ENCODE measurements at regions not wholly inside any gene's neighbourhood (a gene's known extent, or its start where the extent isn't known, plus 50 kb on each side); places are given as distances from the start of the nearest gene placed in this dataset.
"Not testable (repeated sequence)": the region's sequence is repeated elsewhere in the genome, so short reads cannot be mapped to it uniquely, and the experiment has no call there.

- in situ Hi-C loops (cut with MboI; ENCODE audit: low sequenced_read_pairs) = no loop called here
Measured at GRCh38 chr13:43946281-43946680, 66.6 kb downstream of the LACC1 start.

- in situ Hi-C loops (cut with MboI; ENCODE audit: low sequenced_read_pairs) = no loop called here
Measured at GRCh38 chr13:43947897-43948458, 68.3 kb downstream of the LACC1 start.

DNA sequence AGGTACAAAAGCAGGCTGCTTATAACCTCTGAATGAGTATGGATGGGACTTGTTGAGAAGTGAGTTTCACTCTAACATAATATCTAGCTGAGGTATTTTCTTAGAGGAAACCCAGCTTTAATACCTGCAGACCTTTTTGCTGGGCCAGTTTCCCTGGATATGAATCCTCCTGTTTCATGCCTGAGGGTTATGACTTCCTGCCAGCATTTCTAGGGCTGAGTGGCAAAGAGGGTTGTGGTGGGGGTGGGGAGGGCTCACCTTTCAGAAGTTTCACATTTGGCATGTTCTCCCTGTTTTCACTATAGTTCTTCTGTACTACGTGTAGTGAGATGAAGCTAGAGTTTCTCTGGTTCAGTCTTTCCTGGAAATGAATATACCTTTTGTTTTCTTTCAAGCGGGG is 73.7 kb downstream of the LACC1 start:
- in situ Hi-C loops (cut with MboI; ENCODE audit: low sequenced_read_pairs) = no loop called here

- in situ Hi-C loops (cut with MboI; ENCODE audit: low sequenced_read_pairs) = not testable (repeated sequence)
Measured at GRCh38 chr13:43956975-43957374, 77.3 kb downstream of the LACC1 start.

DNA sequence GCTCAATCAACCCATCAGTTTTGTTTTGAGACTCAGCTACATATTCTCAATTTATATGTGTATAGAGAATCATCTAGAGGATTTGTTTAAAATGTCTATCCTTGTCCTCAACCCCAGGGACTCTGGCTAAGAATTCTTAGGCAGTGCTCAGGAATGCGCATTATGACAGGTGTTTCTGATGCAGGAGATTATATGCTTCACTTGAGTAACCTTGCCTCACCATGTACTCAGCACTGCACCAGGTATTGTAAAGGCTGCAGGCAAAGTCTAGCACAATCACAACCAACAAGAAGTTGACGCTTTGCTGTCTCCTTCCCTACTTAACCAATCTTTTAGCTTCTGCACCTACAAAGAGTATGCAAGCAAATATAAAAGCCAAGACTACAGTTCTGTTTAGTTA is 79.6 kb downstream of the LACC1 start:
- in situ Hi-C loops (cut with MboI; ENCODE audit: low sequenced_read_pairs) = no loop called here

GRCh38 chr13:43961909-43962308 is 82.2 kb downstream of the LACC1 start:
- in situ Hi-C loops (cut with MboI; ENCODE audit: low sequenced_read_pairs) = no loop called here

- in situ Hi-C loops (cut with MboI; ENCODE audit: low sequenced_read_pairs) = no loop called here
Measured at GRCh38 chr13:43963726-43964125, 84.0 kb downstream of the LACC1 start.

DNA sequence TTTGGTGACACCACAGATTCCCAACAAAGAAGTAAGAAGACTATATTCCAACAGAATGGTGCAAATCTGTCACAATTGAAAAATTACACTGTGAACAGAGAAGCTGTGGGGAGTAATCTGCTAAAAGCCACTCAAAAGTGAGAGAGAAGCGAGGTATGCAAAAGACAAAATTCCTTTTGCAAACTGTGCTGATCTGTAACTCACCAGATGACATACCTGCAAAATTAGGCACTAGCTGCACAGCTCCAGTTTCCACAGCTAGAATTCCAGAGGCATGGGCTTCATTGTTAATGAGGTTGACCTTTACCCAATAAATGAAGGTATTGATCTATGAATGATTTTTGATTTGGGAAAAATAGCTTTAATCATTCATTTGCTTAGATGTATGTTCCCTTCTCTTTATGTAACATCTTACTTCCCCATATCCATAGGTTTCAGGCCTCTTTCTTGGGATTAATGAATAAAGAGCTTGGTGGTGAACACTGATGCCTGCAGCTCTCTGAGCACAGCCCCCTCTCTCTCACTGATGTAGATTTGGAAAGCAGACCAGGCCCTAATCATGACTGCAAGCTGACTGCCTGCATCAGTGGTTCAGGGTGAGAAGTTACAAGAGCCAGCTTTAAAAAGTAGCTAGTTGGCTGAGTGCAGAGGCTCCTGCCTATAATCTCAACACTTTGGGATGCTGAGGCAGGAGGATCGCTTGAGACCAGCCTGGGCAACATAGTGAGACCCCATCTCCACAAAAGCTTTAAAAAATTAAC is 85.2 kb downstream of the LACC1 start:
- in situ Hi-C loops (cut with MboI; ENCODE audit: low sequenced_read_pairs) = no loop called here

GRCh38 chr13:43965459-43965845 is 85.7 kb downstream of the LACC1 start:
- in situ Hi-C loops (cut with MboI; ENCODE audit: low sequenced_read_pairs) = no loop called here

- in situ Hi-C loops (cut with MboI; ENCODE audit: low sequenced_read_pairs) = not testable (repeated sequence)
Measured at GRCh38 chr13:43968251-43968942, 88.7 kb downstream of the LACC1 start.

DNA sequence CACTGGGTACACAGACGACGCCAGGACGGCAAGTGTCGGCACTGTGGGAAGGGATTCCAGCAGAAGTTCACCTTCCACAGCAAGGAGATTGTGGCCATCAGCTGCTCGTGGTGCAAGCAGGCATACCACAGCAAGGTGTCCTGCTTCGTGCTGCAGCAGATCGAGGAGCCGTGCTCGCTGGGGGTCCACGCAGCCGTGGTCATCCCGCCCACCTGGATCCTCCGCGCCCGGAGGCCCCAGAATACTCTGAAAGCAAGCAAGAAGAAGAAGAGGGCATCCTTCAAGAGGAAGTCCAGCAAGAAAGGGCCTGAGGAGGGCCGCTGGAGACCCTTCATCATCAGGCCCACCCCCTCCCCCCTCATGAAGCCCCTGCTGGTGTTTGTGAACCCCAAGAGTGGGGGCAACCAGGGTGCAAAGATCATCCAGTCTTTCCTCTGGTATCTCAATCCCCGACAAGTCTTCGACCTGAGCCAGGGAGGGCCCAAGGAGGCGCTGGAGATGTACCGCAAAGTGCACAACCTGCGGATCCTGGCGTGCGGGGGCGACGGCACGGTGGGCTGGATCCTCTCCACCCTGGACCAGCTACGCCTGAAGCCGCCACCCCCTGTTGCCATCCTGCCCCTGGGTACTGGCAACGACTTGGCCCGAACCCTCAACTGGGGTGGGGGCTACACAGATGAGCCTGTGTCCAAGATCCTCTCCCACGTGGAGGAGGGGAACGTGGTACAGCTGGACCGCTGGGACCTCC is 89.4 kb downstream of the LACC1 start:
- in situ Hi-C loops (cut with MboI; ENCODE audit: low sequenced_read_pairs) = not testable (repeated sequence)

GRCh38 chr13:43969919-43970318 is 90.2 kb downstream of the LACC1 start:
- in situ Hi-C loops (cut with MboI; ENCODE audit: low sequenced_read_pairs) = not testable (repeated sequence)

GRCh38 chr13:43970520-43971242 is 91.0 kb downstream of the LACC1 start:
- in situ Hi-C loops (cut with MboI; ENCODE audit: low sequenced_read_pairs) = not testable (repeated sequence)

GRCh38 chr13:43971324-43971723 is 91.6 kb downstream of the LACC1 start:
- in situ Hi-C loops (cut with MboI; ENCODE audit: low sequenced_read_pairs) = not testable (repeated sequence)

GRCh38 chr13:43977911-43978310 is 98.2 kb downstream of the LACC1 start:
- in situ Hi-C loops (cut with MboI; ENCODE audit: low sequenced_read_pairs) = no loop called here

- in situ Hi-C loops (cut with MboI; ENCODE audit: low sequenced_read_pairs) = no loop called here
Measured at GRCh38 chr13:43978688-43979087, 99.0 kb downstream of the LACC1 start.

- in situ Hi-C loops (cut with MboI; ENCODE audit: low sequenced_read_pairs) = no loop called here
Measured at GRCh38 chr13:43979492-43979891, 99.8 kb downstream of the LACC1 start.

GRCh38 chr13:43980587-43980986 is 100.9 kb downstream of the LACC1 start:
- in situ Hi-C loops (cut with MboI; ENCODE audit: low sequenced_read_pairs) = no loop called here

DNA sequence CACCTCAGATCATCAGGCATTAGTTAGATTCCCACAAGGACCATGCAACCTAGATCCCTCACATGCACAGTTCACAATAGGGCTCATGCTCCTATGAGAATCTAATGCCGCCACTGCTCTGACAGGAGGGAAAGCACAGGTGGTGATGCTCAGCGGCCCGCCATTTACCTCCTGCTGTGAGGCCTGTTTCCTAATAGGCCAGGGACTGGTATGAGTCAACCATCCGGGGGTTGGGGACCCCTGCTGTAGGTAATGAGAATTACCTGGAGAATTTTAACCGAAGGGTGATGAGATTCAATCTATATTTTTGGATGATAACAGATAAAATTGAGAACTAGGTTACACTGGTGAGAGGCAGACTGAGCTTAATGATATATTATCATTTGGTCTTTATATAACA is 101.4 kb downstream of the LACC1 start:
- in situ Hi-C loops (cut with MboI; ENCODE audit: low sequenced_read_pairs) = no loop called here

DNA sequence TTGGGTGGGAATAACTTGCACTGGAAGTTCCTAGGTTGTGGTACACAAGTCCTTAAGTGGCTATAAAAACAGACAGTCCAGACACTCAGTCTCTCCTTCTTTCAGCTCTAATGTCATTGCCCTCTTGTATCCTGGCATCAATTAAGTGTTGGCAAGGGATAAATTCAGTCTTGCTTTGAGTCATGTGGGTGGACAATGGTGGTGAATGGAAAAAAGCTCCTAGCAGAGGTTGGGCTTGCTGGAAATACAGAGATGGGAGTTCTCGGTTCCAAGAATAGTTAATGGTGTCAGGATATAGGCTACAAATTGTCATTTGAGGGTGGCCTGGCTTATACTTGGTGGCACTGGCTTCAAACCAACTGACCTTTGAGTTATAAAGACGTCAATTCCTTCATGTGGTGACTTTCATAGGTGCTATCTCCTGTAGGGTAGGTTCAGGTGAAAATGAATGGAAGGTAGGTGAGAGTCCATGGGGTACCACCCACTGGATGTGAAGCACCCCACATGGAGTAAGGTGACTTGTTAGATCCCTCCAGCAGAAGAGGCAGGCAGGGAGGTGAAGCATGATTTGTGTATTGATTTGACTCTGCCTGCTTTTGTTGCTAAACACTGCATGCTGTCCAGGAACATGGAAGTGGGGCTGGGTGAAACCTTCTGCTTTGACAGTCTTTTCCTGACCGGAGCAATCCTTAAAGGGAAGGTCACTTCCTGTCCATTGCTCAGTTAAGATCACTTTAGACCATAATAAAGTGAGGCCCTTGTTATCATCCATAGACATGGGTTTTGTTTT is 102.0 kb downstream of the LACC1 start:
- in situ Hi-C loops (cut with MboI; ENCODE audit: low sequenced_read_pairs) = no loop called here
